ENCODE measurements at regions not wholly inside any gene's neighbourhood (a gene's known extent, or its start where the extent isn't known, plus 50 kb on each side); places are given as distances from the start of the nearest gene placed in this dataset.

DNA sequence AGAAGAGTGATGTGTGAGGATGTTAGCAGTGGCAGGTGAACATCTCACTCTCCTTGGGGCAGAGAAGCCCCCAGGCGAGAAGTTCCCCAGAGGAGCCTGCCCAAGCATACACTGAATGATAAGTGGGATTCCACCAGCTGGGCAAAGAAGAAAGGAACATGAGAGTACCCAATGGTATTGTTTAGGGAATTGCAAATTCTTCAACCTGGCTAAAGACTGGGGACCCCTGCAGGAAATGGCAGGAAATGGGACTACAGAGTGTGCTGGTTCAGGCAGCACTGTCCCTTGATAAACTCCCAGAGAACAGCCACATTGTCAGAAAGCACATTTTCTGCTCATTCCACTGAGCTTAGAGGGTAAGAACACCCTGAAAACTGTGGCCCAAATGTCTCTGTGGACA lies 121.3 kb downstream of the RPS29 start:
- no peak for TF ChIP-seq EZH2 (IDR thresholded peaks at IDR 0.05; ENCODE audit: borderline replicate concordance, low read length)
- TF ChIP-seq, protein P1, sequence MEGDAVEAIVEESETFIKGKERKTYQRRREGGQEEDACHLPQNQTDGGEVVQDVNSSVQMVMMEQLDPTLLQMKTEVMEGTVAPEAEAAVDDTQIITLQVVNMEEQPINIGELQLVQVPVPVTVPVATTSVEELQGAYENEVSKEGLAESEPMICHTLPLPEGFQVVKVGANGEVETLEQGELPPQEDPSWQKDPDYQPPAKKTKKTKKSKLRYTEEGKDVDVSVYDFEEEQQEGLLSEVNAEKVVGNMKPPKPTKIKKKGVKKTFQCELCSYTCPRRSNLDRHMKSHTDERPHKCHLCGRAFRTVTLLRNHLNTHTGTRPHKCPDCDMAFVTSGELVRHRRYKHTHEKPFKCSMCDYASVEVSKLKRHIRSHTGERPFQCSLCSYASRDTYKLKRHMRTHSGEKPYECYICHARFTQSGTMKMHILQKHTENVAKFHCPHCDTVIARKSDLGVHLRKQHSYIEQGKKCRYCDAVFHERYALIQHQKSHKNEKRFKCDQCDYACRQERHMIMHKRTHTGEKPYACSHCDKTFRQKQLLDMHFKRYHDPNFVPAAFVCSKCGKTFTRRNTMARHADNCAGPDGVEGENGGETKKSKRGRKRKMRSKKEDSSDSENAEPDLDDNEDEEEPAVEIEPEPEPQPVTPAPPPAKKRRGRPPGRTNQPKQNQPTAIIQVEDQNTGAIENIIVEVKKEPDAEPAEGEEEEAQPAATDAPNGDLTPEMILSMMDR (IDR thresholded peaks at IDR 0.05; ENCODE audit: low read length) = peak; percentile 13; the same call in 1 of the 2 replicates
